ENCODE measurements at regions not wholly inside any gene's neighbourhood (a gene's known extent, or its start where the extent isn't known, plus 50 kb on each side); places are given as distances from the start of the nearest gene placed in this dataset.
"Not testable (repeated sequence)": the region's sequence is repeated elsewhere in the genome, so short reads cannot be mapped to it uniquely, and the experiment has no call there.

DNA sequence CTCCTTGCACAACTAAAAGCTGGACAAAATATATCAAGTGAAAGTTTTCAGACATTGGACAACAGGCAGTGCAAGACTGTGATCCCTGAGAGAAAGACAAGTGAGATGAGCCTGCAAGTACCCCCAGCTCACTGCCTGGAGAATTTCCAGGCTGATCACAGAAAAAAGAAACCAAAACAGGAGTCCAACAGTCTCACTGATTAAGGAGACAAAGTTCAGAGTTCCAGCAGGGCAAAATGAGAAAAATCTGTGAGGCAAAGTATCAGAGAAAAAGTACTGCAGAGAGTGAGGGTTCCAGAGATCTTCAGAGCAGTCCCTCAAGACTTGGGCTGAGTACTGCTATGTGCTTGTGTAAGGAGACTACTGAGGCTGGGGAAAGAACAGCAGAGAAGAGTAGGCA is 56.0 kb upstream of the PRSS3 start:
- no peak for DNase-seq (ENCODE audit: low read depth)

DNA sequence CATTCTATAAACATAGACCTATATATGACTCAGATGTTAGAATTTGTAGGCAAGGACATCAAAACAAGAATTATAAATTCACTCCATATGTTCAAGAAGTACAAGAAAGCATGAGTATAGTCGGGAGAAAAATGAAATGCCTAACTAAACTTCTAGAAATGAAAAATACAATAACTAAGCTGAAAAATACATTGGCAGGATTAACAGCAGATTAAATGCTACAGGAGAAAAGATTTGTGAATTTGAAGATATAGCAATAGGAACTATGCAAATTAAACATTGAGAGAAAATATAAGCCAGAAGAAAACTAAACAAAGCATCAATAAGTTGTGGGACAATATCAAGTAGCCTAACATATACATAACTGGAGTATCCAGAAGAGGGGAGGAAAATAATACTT is 55.3 kb upstream of the PRSS3 start:
- DNase-seq (ENCODE audit: low read depth): no peak

DNA sequence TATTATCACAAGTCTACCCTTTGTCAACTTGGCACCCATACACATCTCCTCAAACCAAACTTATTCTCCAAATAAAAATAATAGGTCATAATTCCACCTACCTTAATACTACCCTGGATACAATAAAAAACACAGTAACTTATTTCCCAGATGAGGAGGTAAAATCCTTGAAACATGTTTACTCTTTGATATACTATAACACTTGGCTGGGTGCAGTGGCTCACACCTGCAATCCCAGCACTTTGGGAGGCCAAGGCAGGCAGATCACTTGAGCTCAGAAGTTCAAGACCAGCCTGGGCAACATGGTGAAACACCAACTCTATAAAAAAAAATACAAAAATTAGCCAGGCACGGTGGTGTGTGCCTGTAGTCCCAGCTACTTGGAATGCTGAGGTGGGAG is 54.4 kb upstream of the PRSS3 start:
- DNase-seq (ENCODE audit: low read depth): not testable (repeated sequence)

DNA sequence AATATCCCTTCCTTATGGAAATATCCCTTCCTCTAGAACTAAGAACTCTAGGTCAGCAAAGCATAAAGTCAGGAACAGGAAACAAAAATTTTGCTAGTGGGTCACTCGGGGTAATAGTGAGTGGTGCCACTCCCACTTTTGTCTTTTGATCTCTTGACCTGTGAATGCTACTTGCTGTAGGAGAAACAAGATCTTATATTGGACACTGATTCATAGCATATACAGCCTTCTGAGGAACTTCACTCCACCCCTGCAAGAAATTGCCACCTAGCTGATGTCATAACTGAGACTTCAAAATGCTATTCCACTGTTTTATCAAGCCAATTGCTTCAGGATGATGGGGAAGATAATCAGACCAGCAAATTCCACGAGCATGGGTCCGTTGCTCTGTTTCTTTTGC is 53.3 kb upstream of the PRSS3 start:
- DNase-seq (ENCODE audit: low read depth): no peak

DNA sequence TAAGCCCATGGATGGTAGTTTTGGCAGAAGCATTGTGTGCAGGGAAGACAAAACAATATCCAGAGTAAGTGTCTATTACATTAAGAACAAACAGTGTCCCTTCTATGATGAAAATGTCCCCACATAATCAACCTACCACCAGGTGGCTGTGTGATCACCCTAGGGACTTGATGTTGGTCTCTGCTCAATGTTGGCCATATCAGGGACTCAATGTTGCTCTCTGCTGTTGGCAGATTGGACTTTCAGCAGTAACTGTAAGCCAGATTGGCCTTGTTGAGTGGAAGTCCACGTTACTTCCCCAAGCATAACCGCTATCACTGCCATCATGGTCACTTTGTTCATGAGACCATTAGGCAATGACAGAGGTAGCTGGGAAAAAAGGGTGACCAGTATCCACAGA is 52.8 kb upstream of the PRSS3 start:
- no peak for DNase-seq (ENCODE audit: low read depth)
